ENCODE measurements at regions not wholly inside any gene's neighbourhood (a gene's known extent, or its start where the extent isn't known, plus 50 kb on each side); places are given as distances from the start of the nearest gene placed in this dataset.

DNA sequence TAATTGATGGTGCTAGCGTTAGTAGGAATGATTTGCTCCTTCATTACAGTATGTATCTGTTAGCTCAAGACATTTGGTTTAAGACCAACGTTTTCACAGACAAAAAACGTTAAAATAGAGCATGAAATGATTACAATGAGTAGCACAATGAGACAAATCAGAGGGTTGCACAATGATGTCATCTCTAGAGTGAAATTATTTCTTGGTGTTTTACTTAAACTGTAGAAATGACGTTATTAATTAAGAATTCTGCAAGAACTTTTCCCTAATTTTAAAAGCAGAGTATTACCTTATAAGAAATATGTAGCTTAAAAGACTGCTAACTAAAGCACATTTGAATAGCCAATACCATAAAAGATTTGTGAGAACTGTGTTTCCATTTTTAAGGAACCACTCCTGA, 373.4 kb upstream of the KIF2B start:
- Histone ChIP-seq H3F3A (ENCODE audit: control insufficient read depth, insufficient read depth) (no peaks in the 10 kb centered on the region), H3K9me2 (replicated peaks; ENCODE audit: control insufficient read depth, low read length) (no peaks in the 10 kb centered on the region), H3K36me3 (ENCODE audit: control insufficient read depth, low read length) (no peaks in the 10 kb centered on the region), H3K4me3 (ENCODE audit: low read length) (no peak overlapping the region), H3K27me3 (ENCODE audit: control insufficient read depth, low read length) (no peaks in the 10 kb centered on the region), H3K4me1 (ENCODE audit: control insufficient read depth, low read length) (no peaks in the 10 kb centered on the region), H3K27ac (ENCODE audit: low read depth, low read length) (no peak overlapping the region), H3K4me2 (ENCODE audit: low read length) (no peak overlapping the region), H4K20me1 (ENCODE audit: control insufficient read depth, insufficient read depth, low read depth, low read length) (no peaks in the 10 kb centered on the region), H3K9me3 (ENCODE audit: control insufficient read depth, insufficient read depth, low read length) (no peaks in the 10 kb centered on the region), H3K79me2 (ENCODE audit: control insufficient read depth, low read length) (no peaks in the 10 kb centered on the region)
- TF ChIP-seq EZH2phosphoT487 (IDR thresholded peaks at IDR 0.05; ENCODE audit: borderline replicate concordance, low read length) = no peak
- TF ChIP-seq, protein P1, sequence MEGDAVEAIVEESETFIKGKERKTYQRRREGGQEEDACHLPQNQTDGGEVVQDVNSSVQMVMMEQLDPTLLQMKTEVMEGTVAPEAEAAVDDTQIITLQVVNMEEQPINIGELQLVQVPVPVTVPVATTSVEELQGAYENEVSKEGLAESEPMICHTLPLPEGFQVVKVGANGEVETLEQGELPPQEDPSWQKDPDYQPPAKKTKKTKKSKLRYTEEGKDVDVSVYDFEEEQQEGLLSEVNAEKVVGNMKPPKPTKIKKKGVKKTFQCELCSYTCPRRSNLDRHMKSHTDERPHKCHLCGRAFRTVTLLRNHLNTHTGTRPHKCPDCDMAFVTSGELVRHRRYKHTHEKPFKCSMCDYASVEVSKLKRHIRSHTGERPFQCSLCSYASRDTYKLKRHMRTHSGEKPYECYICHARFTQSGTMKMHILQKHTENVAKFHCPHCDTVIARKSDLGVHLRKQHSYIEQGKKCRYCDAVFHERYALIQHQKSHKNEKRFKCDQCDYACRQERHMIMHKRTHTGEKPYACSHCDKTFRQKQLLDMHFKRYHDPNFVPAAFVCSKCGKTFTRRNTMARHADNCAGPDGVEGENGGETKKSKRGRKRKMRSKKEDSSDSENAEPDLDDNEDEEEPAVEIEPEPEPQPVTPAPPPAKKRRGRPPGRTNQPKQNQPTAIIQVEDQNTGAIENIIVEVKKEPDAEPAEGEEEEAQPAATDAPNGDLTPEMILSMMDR (IDR thresholded peaks at IDR 0.05; ENCODE audit: low read depth, low read length, poor library complexity, severe bottlenecking) = no peak

DNA sequence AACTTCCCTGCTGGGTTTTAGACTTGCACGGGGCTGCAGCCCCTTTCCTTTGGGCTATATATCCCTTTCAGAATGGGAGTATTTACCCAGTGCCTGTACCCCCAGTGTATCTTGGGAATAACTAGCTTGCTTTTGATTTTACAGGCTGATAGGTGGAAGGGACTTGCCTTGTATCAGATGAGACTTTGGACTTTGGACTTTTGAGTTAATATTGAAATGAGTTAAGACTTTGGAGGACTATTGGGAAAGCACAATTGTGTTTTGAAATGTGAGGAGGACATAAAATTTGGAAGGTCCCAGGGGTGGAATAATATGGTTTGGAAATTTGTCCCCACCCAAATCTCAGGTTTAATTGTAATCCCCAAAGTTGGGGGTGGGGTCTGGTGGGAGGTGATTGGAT, 393.8 kb upstream of the KIF2B start:
- Histone ChIP-seq H3K9me2 (replicated peaks; ENCODE audit: control insufficient read depth, low read length) (no peaks in the 10 kb centered on the region), H3K9me3 (ENCODE audit: control insufficient read depth, insufficient read depth, low read length) (no peaks in the 10 kb centered on the region), H3K79me2 (ENCODE audit: control insufficient read depth, low read length) (no peaks in the 10 kb centered on the region), H3K4me1 (ENCODE audit: control insufficient read depth, low read length) (no peaks in the 10 kb centered on the region), H3K27me3 (ENCODE audit: control insufficient read depth, low read length) (no peaks in the 10 kb centered on the region), H3K4me3 (ENCODE audit: low read length) (no peak overlapping the region), H4K20me1 (ENCODE audit: control insufficient read depth, insufficient read depth, low read depth, low read length) (no peaks in the 10 kb centered on the region), H3K4me2 (ENCODE audit: low read length) (no peak overlapping the region), H3F3A (ENCODE audit: control insufficient read depth, insufficient read depth) (no peaks in the 10 kb centered on the region), H3K36me3 (ENCODE audit: control insufficient read depth, low read length) (no peaks in the 10 kb centered on the region), H3K27ac (ENCODE audit: low read depth, low read length) (no peak overlapping the region)
- TF ChIP-seq EZH2phosphoT487 (IDR thresholded peaks at IDR 0.05; ENCODE audit: borderline replicate concordance, low read length) = no peak
- TF ChIP-seq, protein P1 (IDR thresholded peaks at IDR 0.05; ENCODE audit: low read depth, low read length, poor library complexity, severe bottlenecking) = no peak

DNA sequence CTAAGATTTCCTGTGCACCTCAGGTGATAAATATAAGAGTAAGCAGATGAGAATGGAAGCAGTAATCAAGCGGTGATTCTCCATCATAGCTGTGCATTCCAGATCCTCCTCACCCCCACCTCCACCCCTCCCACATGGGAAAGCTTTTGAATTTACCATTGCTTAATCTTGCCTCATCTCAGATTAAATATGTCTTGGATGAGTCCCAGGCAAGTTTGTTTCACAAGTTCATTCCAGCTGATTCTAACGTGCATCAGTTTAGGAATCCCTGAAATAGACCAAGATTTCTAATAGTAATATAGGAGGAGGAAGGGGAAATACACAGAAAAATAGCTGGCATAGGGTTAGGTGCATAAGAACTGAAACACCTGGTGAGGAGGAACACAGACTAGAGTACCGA, 396.2 kb upstream of the KIF2B start:
- Histone ChIP-seq H3K9me2 (replicated peaks; ENCODE audit: control insufficient read depth, low read length) (no peaks in the 10 kb centered on the region), H4K20me1 (ENCODE audit: control insufficient read depth, insufficient read depth, low read depth, low read length) (no peaks in the 10 kb centered on the region), H3F3A (ENCODE audit: control insufficient read depth, insufficient read depth) (no peaks in the 10 kb centered on the region), H3K9me3 (ENCODE audit: control insufficient read depth, insufficient read depth, low read length) (no peaks in the 10 kb centered on the region), H3K4me1 (ENCODE audit: control insufficient read depth, low read length) (no peaks in the 10 kb centered on the region), H3K4me2 (ENCODE audit: low read length) (no peak overlapping the region), H3K4me3 (ENCODE audit: low read length) (no peak overlapping the region), H3K27ac (ENCODE audit: low read depth, low read length) (no peak overlapping the region), H3K79me2 (ENCODE audit: control insufficient read depth, low read length) (no peaks in the 10 kb centered on the region), H3K36me3 (ENCODE audit: control insufficient read depth, low read length) (no peaks in the 10 kb centered on the region), H3K27me3 (ENCODE audit: control insufficient read depth, low read length) (no peaks in the 10 kb centered on the region)
- TF ChIP-seq, protein P1 (IDR thresholded peaks at IDR 0.05; ENCODE audit: low read depth, low read length, poor library complexity, severe bottlenecking) = no peak
- no peak for TF ChIP-seq EZH2phosphoT487 (IDR thresholded peaks at IDR 0.05; ENCODE audit: borderline replicate concordance, low read length)
